Parathyroid adenoma (tissue), 2 donors: ENCODE measurements at regions not wholly inside any gene's neighbourhood (a gene's known extent, or its start where the extent isn't known, plus 50 kb on each side); places are given as distances from the start of the nearest gene placed in this dataset.
"Not testable (repeated sequence)": the region's sequence is repeated elsewhere in the genome, so short reads cannot be mapped to it uniquely, and the experiment has no call there.

Experiments used
- H2AFZ ChIP-seq: fragments of 300-600 bp; sonication (generic); one replicate; pipeline ENCODE4 v1.7.0; 2017; ENCODE audit warnings: antibody characterized with exemption, mild to moderate bottlenecking
- H3K27ac ChIP-seq: fragments of 300-600 bp; sonication (generic); one replicate; pipeline ENCODE4 v1.7.0; 2017
- H3K27me3 ChIP-seq: fragments of 300-600 bp; sonication (generic); one replicate; pipeline ENCODE4 v1.7.0; 2017; ENCODE audit warnings: low read length; ENCODE audit not compliant: control insufficient read depth, insufficient read depth
- H3K36me3 ChIP-seq: fragments of 300-600 bp; sonication (generic); one replicate; pipeline ENCODE4 v1.7.0; 2017; ENCODE audit warnings: low read length; ENCODE audit not compliant: control insufficient read depth, insufficient read depth
- H3K4me1 ChIP-seq: fragments of 300-600 bp; sonication (generic); one replicate; pipeline ENCODE4 v1.7.0; 2017; ENCODE audit warnings: control low read depth
- H3K4me2 ChIP-seq: fragments of 300-600 bp; sonication (generic); one replicate; pipeline ENCODE4 v1.7.0; 2017; ENCODE audit warnings: low read length
- H3K4me3 ChIP-seq: fragments of 300-600 bp; sonication (generic); one replicate; pipeline ENCODE4 v1.7.0; 2017; ENCODE audit warnings: low read depth, low read length
- H3K79me2 ChIP-seq: fragments of 300-600 bp; sonication (generic); one replicate; pipeline ENCODE4 v1.7.0; 2017; ENCODE audit warnings: control low read depth
- H3K9ac ChIP-seq: fragments of 300-600 bp; sonication (generic); one replicate; pipeline ENCODE4 v1.7.0; 2017; ENCODE audit warnings: mild to moderate bottlenecking
- H3K9me3 ChIP-seq: fragments of 300-600 bp; sonication (generic); one replicate; pipeline ENCODE4 v1.7.0; 2017; ENCODE audit warnings: low read length; ENCODE audit not compliant: control insufficient read depth
- CTCF ChIP-seq: fragments of 300-600 bp; sonication (generic); IDR thresholded peaks from one replicate; pipeline ENCODE4 v1.7.0; 2017; ENCODE audit warnings: antibody characterized with exemption, mild to moderate bottlenecking
- donor health status: primary hyperparathyroidism.

- H3K27me3 ChIP-seq, result no peaks in the 10 kb centered on the region
- no peaks in the 10 kb centered on the region for H3K79me2 ChIP-seq
- H3K27ac ChIP-seq, result no peak overlapping the region
- no peak overlapping the region for H3K4me3 ChIP-seq
- no peak overlapping the region for H3K9ac ChIP-seq
- no peak for TF ChIP-seq CTCF
- H3K4me2 ChIP-seq, result no peak overlapping the region
- H3K9me3 ChIP-seq, result no peaks in the 10 kb centered on the region
- H3K36me3 ChIP-seq, result no peaks in the 10 kb centered on the region
- no peak overlapping the region for H2AFZ ChIP-seq
- no peaks in the 10 kb centered on the region for H3K4me1 ChIP-seq
Measured at GRCh38 chr10:78464856-78465267, 431.2 kb downstream of the RPS24 start.

GRCh38 chr10:78465431-78465830 is 431.8 kb downstream of the RPS24 start:
- Histone ChIP-seq H3K4me2 (no peak overlapping the region), H3K4me1 (no peaks in the 10 kb centered on the region), H3K27me3 (no peaks in the 10 kb centered on the region), H2AFZ (no peak overlapping the region), H3K79me2 (no peaks in the 10 kb centered on the region), H3K4me3 (no peak overlapping the region), H3K9ac (no peak overlapping the region), H3K36me3 (no peaks in the 10 kb centered on the region), H3K9me3 (no peaks in the 10 kb centered on the region), H3K27ac (no peak overlapping the region)
- TF ChIP-seq CTCF, result no peak

- H3K36me3 ChIP-seq, result no peaks in the 10 kb centered on the region
- H3K9ac ChIP-seq, result no peak overlapping the region
- no peak overlapping the region for H3K27ac ChIP-seq
- no peak overlapping the region for H3K4me3 ChIP-seq
- no peak for TF ChIP-seq CTCF
- H3K27me3 ChIP-seq, result no peaks in the 10 kb centered on the region
- H3K4me2 ChIP-seq, result no peak overlapping the region
- no peaks in the 10 kb centered on the region for H3K79me2 ChIP-seq
- H2AFZ ChIP-seq, result no peak overlapping the region
- no peaks in the 10 kb centered on the region for H3K4me1 ChIP-seq
- H3K9me3 ChIP-seq, result no peaks in the 10 kb centered on the region
Measured at GRCh38 chr10:78467496-78468106, 433.9 kb downstream of the RPS24 start.

GRCh38 chr10:78468731-78469130 is 435.1 kb downstream of the RPS24 start:
- not testable (repeated sequence) for H3K4me3 ChIP-seq, H3K9ac ChIP-seq, H3K9me3 ChIP-seq, H3K36me3 ChIP-seq, H3K27ac ChIP-seq, H3K27me3 ChIP-seq, H3K79me2 ChIP-seq, H3K4me2 ChIP-seq, H3K4me1 ChIP-seq, H2AFZ ChIP-seq

GRCh38 chr10:78470267-78471103 is 436.8 kb downstream of the RPS24 start:
- Histone ChIP-seq H3K27ac (no peak overlapping the region), H3K9me3 (no peaks in the 10 kb centered on the region)

More at GRCh38 chr10:78470267-78471103, 436.8 kb downstream of the RPS24 start:
- H3K4me2 ChIP-seq, result no peak overlapping the region
- H3K4me3 ChIP-seq, result no peak overlapping the region
- no peak overlapping the region for H3K9ac ChIP-seq
- H3K4me1 ChIP-seq, result no peaks in the 10 kb centered on the region
- no peaks in the 10 kb centered on the region for H3K79me2 ChIP-seq
- H2AFZ ChIP-seq, result no peak overlapping the region
- H3K36me3 ChIP-seq, result no peaks in the 10 kb centered on the region
- TF ChIP-seq CTCF, result no peak
- no peaks in the 10 kb centered on the region for H3K27me3 ChIP-seq
